ENCODE measurements at regions not wholly inside any gene's neighbourhood (a gene's known extent, or its start where the extent isn't known, plus 50 kb on each side); places are given as distances from the start of the nearest gene placed in this dataset.

DNA sequence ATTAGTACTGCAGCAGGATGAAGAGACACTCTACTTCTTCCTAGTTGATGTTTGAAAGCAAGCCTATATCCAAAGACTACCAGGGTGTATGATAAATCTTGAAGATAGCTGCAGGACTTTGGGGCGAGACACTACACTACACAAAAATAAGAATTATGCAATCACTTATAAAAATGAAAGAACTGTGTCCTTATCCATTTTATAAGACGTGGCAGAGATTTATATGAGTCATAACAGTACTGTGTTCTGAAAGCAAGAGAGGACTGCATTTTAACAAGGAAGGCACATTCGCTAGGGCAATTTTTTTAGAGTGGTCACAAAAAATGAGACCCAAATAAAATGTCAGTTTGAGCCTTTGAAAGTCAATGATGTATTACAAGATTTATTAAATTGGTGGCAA is 617.0 kb upstream of the LINC00305 start:
- H3K79me2 ChIP-seq (replicated peaks; ENCODE audit: insufficient read depth, low read length): no peaks in the 10 kb centered on the region
- H3K36me3 ChIP-seq (ENCODE audit: insufficient read depth, low read length): no peaks in the 10 kb centered on the region
- H3K4me3 ChIP-seq (ENCODE audit: low read length): no peak overlapping the region
- H3K9me3 ChIP-seq (ENCODE audit: low read length): no peaks in the 10 kb centered on the region
- no peaks in the 10 kb centered on the region for H4K20me1 ChIP-seq (ENCODE audit: insufficient read depth)
- no peak overlapping the region for H3K9ac ChIP-seq (ENCODE audit: low read length)
- no peaks in the 10 kb centered on the region for H3K27me3 ChIP-seq (ENCODE audit: insufficient read depth, low read depth, low read length)
- H3K4me2 ChIP-seq (ENCODE audit: low read length): no peak overlapping the region
- no peaks in the 10 kb centered on the region for H3F3A ChIP-seq (ENCODE audit: insufficient read depth, low read length, poor library complexity, severe bottlenecking)
- TF ChIP-seq MXI1 (conservative IDR thresholded peaks at IDR 0.05; ENCODE audit: poor library complexity, severe bottlenecking) (no peak), EZH2 (IDR thresholded peaks at IDR 0.05; ENCODE audit: borderline replicate concordance, insufficient read depth, low read length, poor library complexity, severe bottlenecking) (no peak), TAF1 (IDR thresholded peaks at IDR 0.05; ENCODE audit: low read depth) (no peak), RAD21 (conservative IDR thresholded peaks at IDR 0.05) (no peak), POLR2AphosphoS5 (IDR thresholded peaks at IDR 0.05) (no peak), SMC3 (conservative IDR thresholded peaks at IDR 0.05; ENCODE audit: poor library complexity) (no peak), EP300 (conservative IDR thresholded peaks at IDR 0.05; ENCODE audit: poor library complexity, severe bottlenecking) (no peak)
- TF ChIP-seq, protein P1, sequence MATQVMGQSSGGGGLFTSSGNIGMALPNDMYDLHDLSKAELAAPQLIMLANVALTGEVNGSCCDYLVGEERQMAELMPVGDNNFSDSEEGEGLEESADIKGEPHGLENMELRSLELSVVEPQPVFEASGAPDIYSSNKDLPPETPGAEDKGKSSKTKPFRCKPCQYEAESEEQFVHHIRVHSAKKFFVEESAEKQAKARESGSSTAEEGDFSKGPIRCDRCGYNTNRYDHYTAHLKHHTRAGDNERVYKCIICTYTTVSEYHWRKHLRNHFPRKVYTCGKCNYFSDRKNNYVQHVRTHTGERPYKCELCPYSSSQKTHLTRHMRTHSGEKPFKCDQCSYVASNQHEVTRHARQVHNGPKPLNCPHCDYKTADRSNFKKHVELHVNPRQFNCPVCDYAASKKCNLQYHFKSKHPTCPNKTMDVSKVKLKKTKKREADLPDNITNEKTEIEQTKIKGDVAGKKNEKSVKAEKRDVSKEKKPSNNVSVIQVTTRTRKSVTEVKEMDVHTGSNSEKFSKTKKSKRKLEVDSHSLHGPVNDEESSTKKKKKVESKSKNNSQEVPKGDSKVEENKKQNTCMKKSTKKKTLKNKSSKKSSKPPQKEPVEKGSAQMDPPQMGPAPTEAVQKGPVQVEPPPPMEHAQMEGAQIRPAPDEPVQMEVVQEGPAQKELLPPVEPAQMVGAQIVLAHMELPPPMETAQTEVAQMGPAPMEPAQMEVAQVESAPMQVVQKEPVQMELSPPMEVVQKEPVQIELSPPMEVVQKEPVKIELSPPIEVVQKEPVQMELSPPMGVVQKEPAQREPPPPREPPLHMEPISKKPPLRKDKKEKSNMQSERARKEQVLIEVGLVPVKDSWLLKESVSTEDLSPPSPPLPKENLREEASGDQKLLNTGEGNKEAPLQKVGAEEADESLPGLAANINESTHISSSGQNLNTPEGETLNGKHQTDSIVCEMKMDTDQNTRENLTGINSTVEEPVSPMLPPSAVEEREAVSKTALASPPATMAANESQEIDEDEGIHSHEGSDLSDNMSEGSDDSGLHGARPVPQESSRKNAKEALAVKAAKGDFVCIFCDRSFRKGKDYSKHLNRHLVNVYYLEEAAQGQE (IDR thresholded peaks at IDR 0.05; ENCODE audit: borderline replicate concordance): no peak
- TF ChIP-seq, protein P2, sequence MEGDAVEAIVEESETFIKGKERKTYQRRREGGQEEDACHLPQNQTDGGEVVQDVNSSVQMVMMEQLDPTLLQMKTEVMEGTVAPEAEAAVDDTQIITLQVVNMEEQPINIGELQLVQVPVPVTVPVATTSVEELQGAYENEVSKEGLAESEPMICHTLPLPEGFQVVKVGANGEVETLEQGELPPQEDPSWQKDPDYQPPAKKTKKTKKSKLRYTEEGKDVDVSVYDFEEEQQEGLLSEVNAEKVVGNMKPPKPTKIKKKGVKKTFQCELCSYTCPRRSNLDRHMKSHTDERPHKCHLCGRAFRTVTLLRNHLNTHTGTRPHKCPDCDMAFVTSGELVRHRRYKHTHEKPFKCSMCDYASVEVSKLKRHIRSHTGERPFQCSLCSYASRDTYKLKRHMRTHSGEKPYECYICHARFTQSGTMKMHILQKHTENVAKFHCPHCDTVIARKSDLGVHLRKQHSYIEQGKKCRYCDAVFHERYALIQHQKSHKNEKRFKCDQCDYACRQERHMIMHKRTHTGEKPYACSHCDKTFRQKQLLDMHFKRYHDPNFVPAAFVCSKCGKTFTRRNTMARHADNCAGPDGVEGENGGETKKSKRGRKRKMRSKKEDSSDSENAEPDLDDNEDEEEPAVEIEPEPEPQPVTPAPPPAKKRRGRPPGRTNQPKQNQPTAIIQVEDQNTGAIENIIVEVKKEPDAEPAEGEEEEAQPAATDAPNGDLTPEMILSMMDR (IDR thresholded peaks at IDR 0.05; ENCODE audit: poor library complexity, severe bottlenecking): no peak
- no peak overlapping the region for H3K27ac ChIP-seq (ENCODE audit: low read length)
- no peaks in the 10 kb centered on the region for H3K9me2 ChIP-seq (ENCODE audit: insufficient read depth, low read length)
- no peak overlapping the region for H2AFZ ChIP-seq (ENCODE audit: low read depth, low read length)

DNA sequence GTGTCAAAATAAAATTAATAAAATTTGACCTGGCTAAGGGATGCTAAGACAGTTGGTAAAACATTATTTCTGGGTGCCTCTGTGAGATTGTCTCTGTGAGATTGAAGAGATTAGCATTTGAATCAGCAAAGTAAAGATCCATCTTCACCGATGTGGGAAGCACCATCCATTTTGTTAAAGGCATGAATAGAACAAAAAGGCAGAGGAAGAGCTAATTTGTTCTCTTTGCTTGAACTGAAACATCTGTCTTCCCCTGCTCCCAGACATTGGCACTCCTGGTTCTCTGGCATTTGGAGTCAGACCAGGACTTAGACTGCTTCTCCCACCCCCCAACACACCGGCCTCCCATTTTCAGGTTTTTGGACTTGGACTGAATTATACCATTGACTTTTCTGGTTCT is 603.8 kb upstream of the LINC00305 start:
- H3K79me2 ChIP-seq (replicated peaks; ENCODE audit: insufficient read depth, low read length): no peaks in the 10 kb centered on the region
- TF ChIP-seq MXI1 (conservative IDR thresholded peaks at IDR 0.05; ENCODE audit: poor library complexity, severe bottlenecking) (no peak), POLR2AphosphoS5 (IDR thresholded peaks at IDR 0.05) (no peak), TAF1 (IDR thresholded peaks at IDR 0.05; ENCODE audit: low read depth) (no peak), EP300 (conservative IDR thresholded peaks at IDR 0.05; ENCODE audit: poor library complexity, severe bottlenecking) (no peak), EZH2 (IDR thresholded peaks at IDR 0.05; ENCODE audit: borderline replicate concordance, insufficient read depth, low read length, poor library complexity, severe bottlenecking) (no peak), RAD21 (conservative IDR thresholded peaks at IDR 0.05) (no peak), SMC3 (conservative IDR thresholded peaks at IDR 0.05; ENCODE audit: poor library complexity) (no peak)
- TF ChIP-seq, protein P2 (IDR thresholded peaks at IDR 0.05; ENCODE audit: poor library complexity, severe bottlenecking): no peak
- TF ChIP-seq, protein P1 (IDR thresholded peaks at IDR 0.05; ENCODE audit: borderline replicate concordance): no peak
- no peak overlapping the region for H3K4me3 ChIP-seq (ENCODE audit: low read length)
- H3K4me2 ChIP-seq (ENCODE audit: low read length): no peak overlapping the region
- H3K36me3 ChIP-seq (ENCODE audit: insufficient read depth, low read length): no peaks in the 10 kb centered on the region
- H3K9me2 ChIP-seq (ENCODE audit: insufficient read depth, low read length): no peaks in the 10 kb centered on the region
- H2AFZ ChIP-seq (ENCODE audit: low read depth, low read length): no peak overlapping the region
- no peaks in the 10 kb centered on the region for H3F3A ChIP-seq (ENCODE audit: insufficient read depth, low read length, poor library complexity, severe bottlenecking)
- H3K9ac ChIP-seq (ENCODE audit: low read length): no peak overlapping the region
- H4K20me1 ChIP-seq (ENCODE audit: insufficient read depth): no peaks in the 10 kb centered on the region
- H3K9me3 ChIP-seq (ENCODE audit: low read length): no peaks in the 10 kb centered on the region
- H3K27ac ChIP-seq (ENCODE audit: low read length): no peak overlapping the region
- H3K27me3 ChIP-seq (ENCODE audit: insufficient read depth, low read depth, low read length): no peaks in the 10 kb centered on the region

Data from neural cell (in vitro differentiated cells).